Midbrain (tissue), 1 donor: ENCODE measurements at regions not wholly inside any gene's neighbourhood (a gene's known extent, or its start where the extent isn't known, plus 50 kb on each side); places are given as distances from the start of the nearest gene placed in this dataset.
A peak's percentile ranks its signal among the peaks of the same experiment; 100 is the strongest.
"Not testable (repeated sequence)": the region's sequence is repeated elsewhere in the genome, so short reads cannot be mapped to it uniquely, and the experiment has no call there.

Experiments used
- DNase-seq: peaks from one replicate; lab custom pipeline; 2025; lab: John Stamatoyannopoulos, UW

DNA sequence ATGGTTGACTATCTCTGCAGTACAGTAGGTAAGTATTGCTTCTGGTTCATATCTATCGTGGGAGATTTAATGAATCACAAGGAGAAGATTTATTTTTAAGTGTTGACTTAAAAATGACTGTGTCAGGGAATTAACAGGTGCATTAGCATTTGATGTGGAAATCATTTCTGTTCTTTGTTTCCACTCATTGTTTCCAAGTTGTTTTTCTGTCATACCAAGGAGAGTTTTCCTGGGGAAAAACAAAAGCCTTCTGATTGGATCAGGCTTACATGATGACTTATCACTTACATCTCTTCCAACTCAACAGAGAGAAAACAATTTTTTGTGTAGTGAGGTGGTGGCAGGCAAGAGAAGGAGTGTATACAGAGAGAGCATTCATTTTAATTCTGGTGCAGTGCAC lies 686.4 kb downstream of the HTR1B start:
- DNase-seq = no peak

GRCh38 chr6:76774781-76775384 lies 688.4 kb downstream of the HTR1B start:
- DNase-seq = peak; percentile 15

DNA sequence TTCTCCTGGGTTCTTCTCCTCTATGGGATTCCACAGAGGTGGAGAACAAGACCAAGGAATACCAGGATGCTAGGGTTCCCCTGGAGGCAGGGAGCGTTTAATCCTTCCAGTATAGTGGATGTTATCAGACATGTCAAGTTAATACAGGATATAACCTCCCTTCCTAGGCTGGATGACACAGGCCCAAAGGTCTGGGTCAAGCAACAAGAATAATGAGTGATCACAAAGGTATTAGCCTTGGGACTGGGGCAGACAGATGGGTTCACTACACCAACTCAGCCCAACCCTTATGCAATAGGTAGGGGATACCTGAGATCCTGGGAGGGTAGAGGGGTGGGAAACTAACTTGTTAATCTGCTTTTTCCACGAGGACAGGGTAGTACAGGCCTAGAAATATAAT lies 690.3 kb downstream of the HTR1B start:
- no peak for DNase-seq

DNA sequence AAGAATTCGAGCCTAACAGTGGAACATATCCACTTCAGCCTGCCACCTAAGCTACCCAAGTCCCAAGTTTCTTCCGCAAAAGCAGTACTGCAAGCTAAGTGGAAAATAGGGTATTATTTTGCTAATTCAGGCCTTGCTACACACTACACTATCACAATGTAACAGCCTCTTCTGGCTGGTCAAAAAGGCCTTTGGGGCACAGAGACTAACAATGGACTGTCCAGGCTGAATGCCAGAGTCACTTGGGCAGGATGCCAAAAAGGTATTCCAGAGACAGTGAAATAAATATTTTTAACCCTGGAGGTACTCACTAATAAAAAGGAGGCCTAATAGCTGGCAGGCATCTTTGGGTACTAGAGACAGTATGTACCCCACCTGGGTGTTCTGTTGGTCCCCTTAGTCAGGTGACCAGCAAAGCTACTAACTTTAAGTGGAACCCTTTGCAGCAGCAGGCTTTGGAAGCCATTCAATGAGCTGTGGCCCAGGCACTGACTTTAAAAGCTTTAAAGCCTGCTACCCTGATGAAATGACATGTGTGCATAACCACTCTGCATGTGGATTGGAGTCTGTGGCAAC lies 692.1 kb downstream of the HTR1B start:
- DNase-seq = peak; percentile 14

- no peak for DNase-seq
Observed at GRCh38 chr6:76770281-76770680, 693.0 kb downstream of the HTR1B start.

DNA sequence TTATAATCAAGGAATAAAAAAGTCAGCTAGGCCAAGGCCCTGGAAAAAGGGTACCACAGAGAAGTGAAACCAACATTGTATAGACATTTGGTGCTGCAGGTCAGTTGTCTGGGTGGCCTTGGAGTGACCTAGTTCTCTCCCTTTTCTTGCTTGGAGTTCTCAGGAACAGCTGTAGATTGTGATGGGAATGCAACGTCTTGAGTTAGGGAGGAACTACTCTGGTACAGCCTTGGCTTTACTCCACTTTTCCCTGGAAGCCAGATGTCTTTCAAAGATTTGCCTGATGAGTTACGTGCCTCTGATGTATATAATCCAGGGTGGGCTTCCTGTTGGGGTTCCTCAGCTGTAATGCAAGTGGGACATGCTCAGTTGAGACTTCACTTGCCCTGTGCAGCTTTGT lies 694.7 kb downstream of the HTR1B start:
- DNase-seq = no peak

GRCh38 chr6:76764057-76764456 lies 691.6 kb upstream of the IMPG1 start:
- DNase-seq = no peak

GRCh38 chr6:76752841-76753240 lies 680.4 kb upstream of the IMPG1 start:
- no peak for DNase-seq

- not testable (repeated sequence) for DNase-seq
Observed at GRCh38 chr6:76745388-76745787, 672.9 kb upstream of the IMPG1 start.

DNA sequence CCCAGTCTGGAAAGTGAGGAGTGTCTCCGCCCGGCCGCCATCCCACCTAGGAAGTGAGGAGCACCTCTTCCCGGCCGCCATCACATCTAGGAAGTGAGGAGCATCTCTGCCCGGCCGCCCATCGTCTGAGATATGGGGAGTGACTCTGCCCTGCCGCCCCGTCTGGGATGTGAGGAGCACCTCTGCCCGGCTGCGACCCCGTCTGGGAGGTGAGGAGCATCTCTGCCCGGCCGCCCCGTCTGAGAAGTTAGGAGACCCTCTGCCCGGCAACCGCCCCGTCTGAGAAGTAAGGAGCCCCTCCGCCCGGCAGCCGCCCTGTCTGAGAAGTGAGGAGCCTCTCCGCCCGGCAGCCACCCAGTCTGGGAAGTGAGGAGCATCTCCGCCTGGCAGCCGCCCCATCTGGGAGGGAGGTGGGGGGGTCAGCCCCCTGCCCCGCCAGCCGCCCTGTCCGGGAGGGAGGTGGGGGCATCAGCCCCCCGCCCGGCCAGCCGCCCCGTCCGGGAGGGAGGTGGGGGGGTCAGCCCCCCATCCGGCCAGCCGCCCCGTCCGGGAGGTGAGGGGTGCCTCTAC lies 671.8 kb upstream of the IMPG1 start:
- not testable (repeated sequence) for DNase-seq

GRCh38 chr6:76742919-76743318 lies 670.5 kb upstream of the IMPG1 start:
- DNase-seq = no peak

DNA sequence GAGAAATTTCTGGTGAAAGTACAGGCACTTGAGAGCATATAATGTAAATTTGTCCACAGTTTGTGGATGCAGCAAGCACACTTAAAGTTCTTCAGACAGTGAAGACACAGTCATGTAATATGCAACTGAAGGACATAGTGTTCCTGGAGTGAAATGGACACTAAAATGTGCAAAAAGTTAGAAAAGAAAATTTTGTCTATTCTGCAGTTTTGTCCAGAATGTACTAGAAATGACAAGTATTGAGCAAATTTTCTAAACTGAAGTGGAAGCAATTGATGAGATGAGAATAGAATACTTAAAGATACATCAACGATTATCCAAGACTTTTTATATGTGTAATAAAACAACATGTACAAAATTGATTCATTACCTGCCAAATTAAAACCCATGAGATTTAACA lies 647.0 kb upstream of the IMPG1 start:
- DNase-seq = no peak

DNA sequence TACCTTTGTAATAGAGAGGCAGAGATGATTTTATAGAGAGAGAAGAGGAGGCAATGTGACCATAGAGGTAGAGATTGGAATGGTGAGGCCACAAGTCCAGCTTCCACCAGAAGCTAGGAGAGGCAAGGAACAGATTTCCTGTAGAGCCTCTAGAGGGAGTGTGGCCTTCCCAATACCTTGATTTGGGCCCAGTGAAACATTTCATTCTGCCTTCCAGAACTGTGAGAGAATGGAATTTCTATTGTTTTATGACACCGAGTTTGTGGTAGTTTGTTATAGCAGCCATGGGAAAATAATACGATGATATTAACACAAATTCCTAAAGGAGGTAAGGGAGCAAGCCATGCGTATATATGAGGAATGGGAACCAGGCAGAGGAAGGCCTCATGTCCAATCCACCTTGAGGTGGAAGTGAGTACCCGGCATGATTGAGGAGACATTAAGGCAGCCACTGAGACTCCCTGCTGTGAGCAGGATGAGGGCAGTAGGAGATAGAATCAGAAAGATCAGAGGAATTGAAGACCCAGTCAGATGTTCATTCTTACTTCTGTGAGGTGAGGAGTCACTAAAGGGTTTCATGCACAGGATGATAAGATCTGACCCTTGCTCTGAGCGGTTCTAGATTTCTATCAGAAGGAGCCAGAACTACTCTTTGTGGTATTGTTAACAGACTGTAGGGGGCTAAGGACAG lies 636.3 kb upstream of the IMPG1 start:
- DNase-seq = no peak

DNA sequence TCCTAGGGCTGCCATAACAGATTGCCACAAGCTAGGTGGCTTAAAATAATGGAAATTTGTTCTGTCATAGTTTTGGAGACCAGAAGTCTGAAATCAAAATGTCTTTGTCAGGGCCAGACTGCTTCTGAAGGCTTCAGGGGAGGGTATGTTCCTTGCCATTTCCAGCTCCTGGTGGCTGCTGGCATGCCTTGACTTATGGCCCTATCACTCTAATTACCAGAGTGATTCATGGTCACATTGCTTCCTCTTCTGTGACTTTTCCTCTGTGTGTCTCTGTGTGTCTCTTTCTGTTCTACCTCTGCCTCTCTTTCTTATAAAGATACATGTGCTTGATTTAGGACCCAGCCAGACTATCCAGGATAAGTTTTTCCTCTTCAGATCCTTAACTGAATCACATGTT lies 635.2 kb upstream of the IMPG1 start:
- DNase-seq = no peak

GRCh38 chr6:76706631-76707030 lies 634.2 kb upstream of the IMPG1 start:
- DNase-seq = no peak

DNA sequence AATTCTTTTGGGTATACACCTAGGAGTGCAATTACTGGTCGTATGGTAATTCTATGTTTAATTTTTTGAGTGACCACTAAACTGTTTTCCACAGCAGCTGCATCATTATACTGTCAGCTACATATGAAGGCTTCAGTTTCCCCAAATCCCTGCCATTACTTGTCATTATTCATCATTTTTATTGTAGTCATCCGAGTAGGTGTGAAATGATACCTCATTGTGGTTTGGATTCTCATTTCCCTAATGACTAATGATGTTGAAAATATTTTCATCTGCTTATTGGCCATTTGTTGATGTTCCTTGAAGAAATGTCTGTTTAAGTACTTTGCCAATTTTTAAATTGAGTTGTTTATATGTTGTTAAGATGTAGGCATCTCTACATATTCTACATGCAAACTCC lies 633.6 kb upstream of the IMPG1 start:
- no peak for DNase-seq

- no peak for DNase-seq
Observed at GRCh38 chr6:76703786-76704185, 631.3 kb upstream of the IMPG1 start.

DNA sequence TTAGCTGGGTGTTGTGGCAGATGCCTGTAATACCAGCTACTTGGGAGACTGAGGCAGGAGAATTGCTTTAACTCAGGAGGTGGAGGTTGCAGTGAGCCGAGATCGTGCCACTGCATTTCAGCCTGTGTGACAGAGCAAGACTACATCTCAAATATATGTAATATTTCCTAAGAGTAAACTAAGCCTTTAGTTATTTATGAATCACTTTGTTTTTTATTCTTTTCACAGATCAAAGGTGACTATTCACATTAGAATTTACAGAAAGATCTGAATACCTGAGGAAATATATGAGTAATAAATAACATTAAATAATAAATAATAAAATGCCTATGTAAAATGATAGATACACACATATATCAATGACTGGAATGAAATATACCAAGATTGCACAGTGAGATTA lies 630.8 kb upstream of the IMPG1 start:
- no peak for DNase-seq

- DNase-seq = no peak
Observed at GRCh38 chr6:76702187-76702586, 629.7 kb upstream of the IMPG1 start.

DNA sequence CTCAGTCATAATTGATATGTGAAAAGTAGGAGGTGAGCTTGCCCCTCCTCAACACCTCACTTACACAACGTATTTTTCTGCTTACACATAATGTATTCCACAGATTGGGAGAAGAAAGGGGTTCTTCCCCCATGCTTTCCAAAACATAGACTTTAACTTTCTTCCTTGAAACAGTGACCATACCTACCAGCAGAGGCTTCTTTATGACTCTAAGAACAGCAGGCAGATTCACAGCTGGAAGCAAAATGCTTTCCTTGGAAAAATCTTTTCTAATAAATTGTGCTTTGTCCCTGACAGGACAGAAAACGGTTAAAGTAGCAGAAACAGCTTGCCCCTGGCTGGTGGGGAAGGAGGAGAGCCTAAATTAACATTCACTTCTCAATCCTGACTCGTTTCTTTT lies 629.1 kb upstream of the IMPG1 start:
- DNase-seq = no peak

- no peak for DNase-seq
Observed at GRCh38 chr6:76697585-76697984, 625.1 kb upstream of the IMPG1 start.

DNA sequence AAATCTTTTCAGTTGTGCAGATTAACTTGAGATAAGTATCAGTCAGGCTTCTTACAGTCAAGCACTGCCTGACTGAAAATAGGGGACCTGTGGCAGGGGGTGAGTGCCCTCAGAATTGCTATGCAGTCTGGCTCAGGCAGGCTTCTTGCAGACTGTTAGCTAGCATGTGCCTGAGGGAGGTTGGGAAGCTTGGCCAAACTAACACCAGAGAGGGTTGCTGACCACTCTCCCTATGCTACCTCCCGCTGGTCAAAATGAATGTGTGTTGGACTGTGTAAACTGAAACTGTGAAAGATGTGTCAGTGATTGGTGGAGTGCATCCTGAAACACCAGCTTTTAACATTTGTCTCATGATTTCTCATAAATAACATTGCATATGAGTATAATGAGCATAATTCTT lies 622.3 kb upstream of the IMPG1 start:
- DNase-seq = no peak

- DNase-seq = no peak
Observed at GRCh38 chr6:76684875-76685274, 612.4 kb upstream of the IMPG1 start.
